Psoas muscle (tissue), 7 donors: ENCODE measurements at regions not wholly inside any gene's neighbourhood (a gene's known extent, or its start where the extent isn't known, plus 50 kb on each side); places are given as distances from the start of the nearest gene placed in this dataset.

Experiments used
- ATAC-seq, 4 donors: fragments of 200-7000 bp; cut with Tn5 transposase; one replicate each; pipeline ENCODE4 v1.9.1; 2020; ENCODE audit warnings: moderate library complexity in 3 of 4, mild to moderate bottlenecking in 2 of 4
- DNase-seq, 2 donors: peaks; one replicate each; pipeline ENCODE4 v3.0.0-alpha.2; 2020
- H3K27ac ChIP-seq: fragments of 200-600 bp; one replicate; pipeline ENCODE4 v1.8.0; 2022
- H3K27me3 ChIP-seq, 3 donors: fragments of 200-600 bp in 1 of 3; one replicate each; pipeline versions ENCODE4 v1.6.1 to v1.8.0; 2013 to 2022; ENCODE audit warnings: low read length in 2 of 3, mild to moderate bottlenecking in 2 of 3, moderate library complexity in 1 of 3; ENCODE audit not compliant: insufficient read depth in 3 of 3
- H3K36me3 ChIP-seq, 2 donors: fragments of 200-600 bp in 1 of 2; one replicate each; pipeline versions ENCODE4 v1.6.1 to v1.8.0; 2013 to 2022; ENCODE audit warnings: low read depth in 1 of 2, mild to moderate bottlenecking in 1 of 2, moderate library complexity in 1 of 2; ENCODE audit not compliant: insufficient read depth in 1 of 2
- H3K4me1 ChIP-seq: fragments of 200-600 bp; one replicate; pipeline ENCODE4 v1.8.0; 2022
- H3K4me3 ChIP-seq: fragments of 200-600 bp; one replicate; pipeline ENCODE4 v1.8.0; 2022; ENCODE audit warnings: mild to moderate bottlenecking
- H3K9me3 ChIP-seq: fragments of 200-600 bp; one replicate; pipeline ENCODE4 v1.8.0; 2022
- CTCF ChIP-seq: fragments of 200-600 bp; IDR thresholded peaks from one replicate; pipeline ENCODE4 v1.8.0; 2022; ENCODE audit warnings: antibody characterized with exemption
- WGBS, 3 donors: extraction: QIAGEN DNeasy Blood & Tissue Kit; methylation state at CpG; one replicate each; pipeline versions ENCODE4 v1.1.6 to v1.1.7; 2013; 5-methylcytosine and 5-hydroxymethylcytosine counted together
- intact Hi-C, 2 donors: fragments of 100-400 bp; cut with DNase I; formaldehyde crosslinking; loops; one replicate each; pipeline versions ENCODE4 v1.11.0 to v1.14.2; 2022
- donor health status: healthy with polysubstance abuse.
- donor health status: DM: no; HTN: no; CAD: no; lungs with moderate emphysema.
- donor health status: Bipolar disorder and iron deficiency.
- donor health status: healthy.
- donor health status: DM: yes; HTN: yes; CAD: no.
- donor health status: DM: no; HTN: no; CAD: no.
- donor health status: DM: yes; HTN: yes; CAD: no.

DNA sequence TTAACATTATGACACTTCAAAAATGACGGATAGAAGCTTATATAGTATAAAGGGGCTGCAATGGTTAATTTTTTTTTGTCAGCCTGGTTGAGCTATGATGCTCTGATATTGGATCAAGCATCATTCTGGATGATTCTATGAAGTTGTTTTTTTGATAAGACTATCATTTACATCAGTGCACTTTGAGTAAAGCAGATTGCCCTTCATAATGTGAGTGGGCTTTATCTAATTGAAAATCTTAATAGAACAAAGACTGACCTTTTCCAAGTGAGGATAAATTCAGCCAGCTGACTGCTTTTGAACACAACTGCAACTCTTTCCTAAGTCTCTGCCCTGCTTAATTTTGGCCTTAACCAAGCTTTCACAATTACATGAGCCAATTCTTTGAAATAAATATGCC is 1476.2 kb downstream of the NCAM2 start:
- H3K27ac ChIP-seq: no peak overlapping the region
- DNase-seq (no peak), ATAC-seq (no peak)
- H3K36me3 ChIP-seq: no peaks in the 10 kb centered on the region
- H3K9me3 ChIP-seq: no peaks in the 10 kb centered on the region
- WGBS, 3 donors: 85 to 88% (median 85%) methylated on average over 1 of the region's 1 CpG
- H3K27me3 ChIP-seq: no peaks in the 10 kb centered on the region
- intact Hi-C loops: no loop called here
- no peak overlapping the region for H3K4me3 ChIP-seq
- H3K4me1 ChIP-seq: no peaks in the 10 kb centered on the region
- no peak for TF ChIP-seq CTCF

- no peak for TF ChIP-seq CTCF
- intact Hi-C loops: no loop called here
- no peaks in the 10 kb centered on the region for H3K9me3 ChIP-seq
- 80 to 93% (median 84%) methylated on average over 2 of the region's 2 CpGs for WGBS, 3 donors
- no peak for DNase-seq
- H3K36me3 ChIP-seq: no peaks in the 10 kb centered on the region
- ATAC-seq: no peak
- H3K4me3 ChIP-seq: no peak overlapping the region
- no peak overlapping the region for H3K27ac ChIP-seq
- no peaks in the 10 kb centered on the region for H3K4me1 ChIP-seq
- no peaks in the 10 kb centered on the region for H3K27me3 ChIP-seq
These were observed 1478.0 kb downstream of the NCAM2 start for GRCh38 chr21:22476214-22476613.

GRCh38 chr21:22476726-22477646 is 1478.8 kb downstream of the NCAM2 start:
- no peak for TF ChIP-seq CTCF
- DNase-seq (no peak), ATAC-seq (no peak)
- no peaks in the 10 kb centered on the region for H3K9me3 ChIP-seq
- H3K4me1 ChIP-seq: no peaks in the 10 kb centered on the region
- no peaks in the 10 kb centered on the region for H3K27me3 ChIP-seq
- intact Hi-C loops: no loop called here
- WGBS, 3 donors: 29 to 48% (median 39%) methylated on average over 2 of the region's 2 CpGs
- no peak overlapping the region for H3K27ac ChIP-seq
- no peaks in the 10 kb centered on the region for H3K36me3 ChIP-seq
- no peak overlapping the region for H3K4me3 ChIP-seq

GRCh38 chr21:22490049-22490448 is 1491.8 kb downstream of the NCAM2 start:
- H3K27me3 ChIP-seq: no peaks in the 10 kb centered on the region
- no peak for TF ChIP-seq CTCF
- DNase-seq (no peak), ATAC-seq (no peak)
- no peaks in the 10 kb centered on the region for H3K36me3 ChIP-seq
- H3K9me3 ChIP-seq: no peaks in the 10 kb centered on the region
- no peak overlapping the region for H3K4me3 ChIP-seq
- no peaks in the 10 kb centered on the region for H3K4me1 ChIP-seq
- WGBS, 3 donors: 73 to 95% (median 85%) methylated on average over 1 of the region's 1 CpG
- intact Hi-C loops: no loop called here
- H3K27ac ChIP-seq: no peak overlapping the region

DNA sequence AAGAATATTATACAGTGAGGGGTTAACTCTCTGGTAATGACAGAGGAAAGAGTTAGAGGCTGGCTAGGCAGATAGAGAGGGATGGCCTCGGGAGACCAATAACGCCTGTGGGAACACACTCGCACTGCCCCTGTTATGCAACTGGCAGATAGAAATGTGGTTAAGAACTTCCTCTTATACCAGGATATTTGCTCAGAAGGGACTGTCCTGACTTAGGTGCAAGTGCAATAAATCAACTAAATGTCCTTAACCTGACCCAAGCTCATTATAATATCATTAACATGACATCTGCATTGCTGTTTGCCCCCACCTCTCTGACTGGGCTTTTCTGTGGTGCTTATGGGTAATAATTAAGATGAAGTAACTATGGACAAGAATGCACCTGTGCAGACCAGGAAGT is 1518.0 kb downstream of the NCAM2 start:
- H3K27me3 ChIP-seq: no peaks in the 10 kb centered on the region
- H3K36me3 ChIP-seq: no peaks in the 10 kb centered on the region
- ATAC-seq (no peak), DNase-seq (no peak)
- no peak overlapping the region for H3K4me3 ChIP-seq
- H3K27ac ChIP-seq: no peak overlapping the region
- H3K9me3 ChIP-seq: no peaks in the 10 kb centered on the region
- 45 to 60% (median 57%) methylated on average over 3 of the region's 3 CpGs for WGBS, 3 donors
- TF ChIP-seq CTCF: no peak
- intact Hi-C loops: no loop called here
- H3K4me1 ChIP-seq: no peaks in the 10 kb centered on the region
